Small intestine (tissue), 7 donors: ENCODE measurements at regions not wholly inside any gene's neighbourhood (a gene's known extent, or its start where the extent isn't known, plus 50 kb on each side); places are given as distances from the start of the nearest gene placed in this dataset.

Experiments
- DNase-seq, 2 donors: peaks; one replicate each; pipeline versions ENCODE4 v3.0.0 to v3.0.0-alpha.2; 2013
- FAIRE-seq: peaks from 2 replicates; lab custom pipeline; 2012; peaks lifted over from hg19 to GRCh38; lab: Jason Lieb, UNC
- H3K27ac ChIP-seq, 3 donors: one replicate each; pipeline ENCODE4 v1.5.1; 2013; ENCODE audit warnings: low read length in 2 of 3, mild to moderate bottlenecking in 2 of 3, control low read depth in 1 of 3, inconsistent platforms in 1 of 3, low read depth in 1 of 3, moderate library complexity in 1 of 3
- H3K27me3 ChIP-seq, 3 donors: one replicate each; pipeline ENCODE4 v1.6.1; 2013; ENCODE audit warnings: low read length in 3 of 3, inconsistent platforms in 1 of 3; ENCODE audit not compliant: control insufficient read depth in 3 of 3, insufficient read depth in 3 of 3
- H3K36me3 ChIP-seq, 3 donors: one replicate each; pipeline ENCODE4 v1.6.1; 2013; ENCODE audit warnings: low read length in 3 of 3, inconsistent platforms in 1 of 3, low read depth in 1 of 3, mild to moderate bottlenecking in 1 of 3, moderate library complexity in 1 of 3; ENCODE audit not compliant: control insufficient read depth in 3 of 3, insufficient read depth in 2 of 3
- H3K4me1 ChIP-seq, 3 donors: one replicate each; pipeline ENCODE4 v1.6.1; 2013; ENCODE audit warnings: low read length in 2 of 3, inconsistent platforms in 1 of 3, low read depth in 1 of 3, mild to moderate bottlenecking in 1 of 3, moderate library complexity in 1 of 3; ENCODE audit not compliant: control insufficient read depth in 3 of 3, insufficient read depth in 2 of 3
- H3K4me3 ChIP-seq, 3 donors: one replicate each; pipeline ENCODE4 v1.5.1; 2013; ENCODE audit warnings: low read length in 3 of 3, control low read depth in 1 of 3, inconsistent platforms in 1 of 3, low read depth in 1 of 3, mild to moderate bottlenecking in 1 of 3, moderate library complexity in 1 of 3
- H3K9me3 ChIP-seq, 2 donors: one replicate each; pipeline ENCODE4 v1.6.1; 2013; ENCODE audit warnings: low read depth in 1 of 2, low read length in 1 of 2; ENCODE audit not compliant: control insufficient read depth in 2 of 2, insufficient read depth in 1 of 2
- WGBS, 3 donors: extraction: QIAGEN DNeasy Blood & Tissue Kit; methylation state at CpG; one replicate each; pipeline ENCODE4 v1.1.7; 2013; 5-methylcytosine and 5-hydroxymethylcytosine counted together
- donor health status: healthy with polysubstance abuse.
- donor health status: control.
- donor health status: control.
- donor health status: Bipolar disorder and iron deficiency.
- donor health status: healthy.

DNA sequence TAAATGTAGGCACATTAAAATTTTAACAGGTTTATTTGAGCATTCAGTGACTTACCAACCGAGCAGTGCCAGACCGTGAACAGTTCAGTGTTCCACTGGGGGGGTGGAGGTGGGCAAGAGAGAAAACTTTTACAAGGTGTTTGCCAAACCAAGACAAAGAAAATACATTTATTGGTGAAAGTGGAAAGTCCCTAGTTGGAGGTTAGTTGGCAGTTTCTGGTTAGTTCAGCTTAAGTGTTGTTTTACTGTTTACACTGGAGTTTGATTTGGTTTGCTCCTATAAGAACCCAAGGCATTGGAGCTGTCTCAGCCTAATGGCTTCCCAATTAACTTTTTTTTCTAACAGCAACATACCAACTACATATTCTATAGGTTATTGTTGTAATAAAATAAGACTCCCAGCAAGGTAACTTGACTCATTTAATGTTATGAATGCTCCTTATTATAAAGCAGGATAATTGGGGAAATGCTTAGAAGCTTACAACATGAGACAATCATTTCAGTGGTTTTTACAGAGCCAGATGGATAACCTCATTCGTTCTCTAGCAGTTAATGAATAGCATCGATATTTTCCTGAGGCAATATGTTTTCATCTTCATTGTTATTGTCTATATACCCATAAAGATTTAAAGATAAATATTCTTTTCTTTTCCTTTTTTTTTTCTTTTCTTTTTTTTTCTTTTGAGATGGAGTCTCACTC is 115.8 kb downstream of the ETNK1 start:
- 81 to 86% (median 83%) methylated on average over 4 of the region's 4 CpGs for WGBS, 3 donors
- no peaks in the 10 kb centered on the region for H3K4me1 ChIP-seq
- FAIRE-seq: no peak

GRCh38 chr12:22743700-22744099 is 118.7 kb downstream of the ETNK1 start:
- Histone ChIP-seq H3K4me3 (no peak overlapping the region), H3K4me1 (no peaks in the 10 kb centered on the region), H3K27me3 (no peaks in the 10 kb centered on the region), H3K9me3 (no peaks in the 10 kb centered on the region), H3K27ac (no peak overlapping the region), H3K36me3 (no peaks in the 10 kb centered on the region)
- no peak for FAIRE-seq
- no peak for DNase-seq

More for the DNA sequence above, 115.8 kb downstream of the ETNK1 start:
- DNase-seq: no peak
- H3K9me3 ChIP-seq: no peaks in the 10 kb centered on the region
- no peak overlapping the region for H3K4me3 ChIP-seq
- no peak overlapping the region for H3K27ac ChIP-seq
- H3K27me3 ChIP-seq: no peaks in the 10 kb centered on the region
- no peaks in the 10 kb centered on the region for H3K36me3 ChIP-seq

DNA sequence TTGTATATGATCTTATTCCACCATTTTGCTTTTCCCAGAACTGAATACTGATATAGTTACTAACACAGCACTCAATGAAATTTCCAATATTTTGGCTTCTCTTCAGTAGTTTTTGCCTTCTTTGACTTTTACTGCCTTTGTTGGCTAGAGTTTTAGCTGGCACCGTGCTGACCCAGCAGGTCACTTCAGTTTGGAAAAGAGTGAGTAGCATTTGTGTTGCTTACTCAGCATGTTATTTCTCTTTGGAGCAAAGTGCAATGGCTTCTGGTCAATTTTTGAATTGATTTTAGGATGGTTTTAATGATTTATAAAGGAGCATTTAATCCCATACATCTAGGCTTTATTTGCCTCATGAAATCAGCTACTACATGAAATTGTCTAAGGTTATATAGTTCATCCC is 119.2 kb downstream of the ETNK1 start:
- Histone ChIP-seq H3K27me3 (no peaks in the 10 kb centered on the region), H3K4me3 (no peak overlapping the region), H3K9me3 (no peaks in the 10 kb centered on the region), H3K36me3 (no peaks in the 10 kb centered on the region), H3K27ac (no peak overlapping the region), H3K4me1 (no peaks in the 10 kb centered on the region)
- 62 to 72% (median 69%) methylated on average over 1 of the region's 1 CpG for WGBS, 3 donors
- no peak for DNase-seq
- FAIRE-seq: no peak

DNA sequence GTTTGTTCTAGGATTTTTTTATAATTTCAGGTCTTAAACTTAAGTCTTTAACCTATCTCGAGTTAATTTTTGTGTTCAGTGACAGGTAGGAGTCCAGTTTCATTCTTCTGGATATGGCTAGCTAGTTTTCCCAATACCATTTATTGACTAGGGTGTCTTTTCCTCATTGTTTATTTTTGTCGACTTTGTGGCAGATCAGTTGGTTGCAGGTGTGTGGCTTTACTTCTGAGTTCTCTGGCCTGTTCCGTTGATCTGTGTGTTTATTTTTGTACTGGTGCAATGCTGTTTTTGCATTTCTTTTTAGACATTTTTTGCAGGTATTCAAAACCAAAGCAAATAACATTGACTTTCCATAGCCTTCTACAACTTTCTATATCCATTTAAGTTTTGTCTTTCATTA is 121.7 kb downstream of the ETNK1 start:
- 45 to 66% (median 59%) methylated on average over 3 of the region's 3 CpGs for WGBS, 3 donors
- Histone ChIP-seq H3K27me3 (no peaks in the 10 kb centered on the region), H3K4me1 (no peaks in the 10 kb centered on the region), H3K36me3 (no peaks in the 10 kb centered on the region), H3K9me3 (no peaks in the 10 kb centered on the region), H3K4me3 (no peak overlapping the region), H3K27ac (no peak overlapping the region)
- FAIRE-seq (no peak), DNase-seq (no peak)

DNA sequence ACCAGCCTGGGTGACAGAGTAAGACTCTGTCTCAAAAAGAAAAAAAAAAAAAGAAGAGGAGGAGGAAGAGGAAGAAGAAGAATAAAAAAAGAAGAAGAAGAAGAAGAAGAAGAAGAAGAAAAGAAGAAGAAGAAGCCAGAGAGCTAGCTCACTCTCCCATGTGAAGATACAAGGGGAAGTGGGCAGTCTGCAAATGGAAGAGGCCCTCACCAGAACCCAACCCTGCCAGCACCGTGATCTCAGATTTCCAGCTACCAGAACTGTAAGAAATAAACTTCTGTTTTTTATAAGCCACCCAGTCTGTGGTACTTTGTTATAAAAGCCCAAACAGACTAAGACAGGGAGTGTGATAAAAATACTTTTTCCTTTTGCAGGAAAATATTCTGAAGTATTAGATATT is 130.7 kb downstream of the ETNK1 start:
- DNase-seq (no peak), FAIRE-seq (no peak)
- 61 to 83% (median 61%) methylated on average over 1 of the region's 1 CpG for WGBS, 3 donors
- H3K36me3 ChIP-seq: no peaks in the 10 kb centered on the region
- H3K27me3 ChIP-seq: no peaks in the 10 kb centered on the region
- H3K9me3 ChIP-seq: peaks cover 0 to 3% of the 10 kb centered on the region in 2 donors
- no peak overlapping the region for H3K27ac ChIP-seq
- no peak overlapping the region for H3K4me3 ChIP-seq
- no peaks in the 10 kb centered on the region for H3K4me1 ChIP-seq

DNA sequence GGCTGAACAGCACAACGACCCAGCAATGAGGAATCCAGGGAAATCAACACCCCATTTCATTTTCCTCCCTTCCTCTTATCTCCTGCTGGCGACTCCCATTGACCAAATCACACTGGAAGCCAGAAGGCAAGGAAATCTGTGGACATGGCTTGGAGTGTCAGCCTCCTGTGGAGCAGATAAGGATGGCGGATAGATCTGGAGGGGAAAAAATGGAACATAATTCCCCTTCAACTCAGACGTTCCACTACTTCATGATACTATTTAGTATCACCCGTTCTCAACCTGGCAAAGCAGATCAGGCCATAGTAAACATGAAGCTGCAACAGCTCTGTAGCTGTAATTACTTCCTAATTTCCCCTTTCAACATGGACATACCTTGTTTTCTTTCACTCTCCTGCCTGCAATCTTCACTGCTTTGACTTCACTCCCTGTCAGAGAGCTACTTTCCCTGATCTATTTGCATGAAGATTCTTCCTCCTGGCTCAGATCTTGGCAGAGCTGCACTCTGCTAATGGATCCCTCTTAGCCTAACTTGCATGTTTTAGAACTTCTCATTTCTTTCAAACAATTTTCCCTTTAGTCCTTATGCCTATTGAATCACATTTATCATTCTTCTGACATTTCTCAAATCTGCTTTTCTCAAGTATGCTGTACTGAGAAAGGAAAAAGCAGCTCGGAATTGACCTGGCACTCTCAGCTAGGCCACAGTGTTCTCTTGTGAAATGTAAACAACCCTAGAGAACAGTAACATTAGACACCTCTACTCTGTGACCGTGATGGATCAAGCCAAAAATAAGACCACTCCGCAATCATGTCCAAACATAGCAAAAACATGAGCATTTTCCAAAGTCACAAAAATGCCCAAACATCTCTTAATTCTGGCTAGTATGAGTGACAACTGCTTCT is 135.1 kb downstream of the ETNK1 start:
- FAIRE-seq: no peak

DNA sequence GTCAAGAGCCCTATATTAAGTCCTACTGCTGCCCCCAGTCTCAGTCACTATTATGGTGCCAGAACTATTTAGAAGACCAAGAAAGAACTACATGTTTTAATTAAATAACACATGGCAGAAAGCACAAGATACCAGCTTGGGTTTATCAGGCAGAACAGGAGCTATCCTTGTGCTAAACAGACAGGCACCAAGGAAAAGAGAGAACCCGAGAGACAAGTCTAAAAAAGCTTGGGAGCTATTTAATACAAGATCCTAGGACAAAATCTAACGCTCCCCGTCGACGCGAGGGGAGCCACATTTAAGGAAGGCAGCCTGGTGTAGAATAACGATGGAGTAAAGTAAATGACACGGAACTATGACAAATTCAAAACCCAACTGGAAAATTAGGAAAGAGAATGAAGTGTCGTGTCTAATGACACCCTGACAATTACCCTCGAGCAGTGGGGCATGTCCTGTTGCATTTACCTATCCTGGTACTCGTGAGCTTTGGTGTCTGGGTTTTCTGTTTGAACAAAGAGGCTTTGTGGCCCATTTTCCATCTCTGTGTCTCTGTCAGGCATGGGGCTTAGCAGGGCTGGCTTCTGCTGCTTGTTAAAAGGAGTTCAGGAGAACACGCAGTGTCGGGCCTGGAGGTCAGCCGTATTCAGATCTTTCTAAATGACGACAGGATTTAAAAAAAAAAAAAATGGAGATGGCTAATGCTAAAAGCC is 140.6 kb downstream of the ETNK1 start:
- Histone ChIP-seq H3K4me1 (no peaks in the 10 kb centered on the region), H3K27ac (no peak overlapping the region), H3K27me3 (no peaks in the 10 kb centered on the region), H3K9me3 (no peaks in the 10 kb centered on the region), H3K4me3 (no peak overlapping the region), H3K36me3 (no peaks in the 10 kb centered on the region)
- DNase-seq: no peak
- WGBS, 3 donors: 81 to 83% (median 82%) methylated on average over 15 of the region's 15 CpGs
- FAIRE-seq: no peak

More for the DNA sequence above, 135.1 kb downstream of the ETNK1 start:
- Histone ChIP-seq H3K27me3 (no peaks in the 10 kb centered on the region), H3K36me3 (no peaks in the 10 kb centered on the region), H3K9me3 (peaks cover 0 to 3% of the 10 kb centered on the region in 2 donors), H3K27ac (no peak overlapping the region), H3K4me3 (no peak overlapping the region), H3K4me1 (no peaks in the 10 kb centered on the region)
- no peak for DNase-seq
- 62 to 70% (median 63%) methylated on average over 8 of the region's 8 CpGs for WGBS, 3 donors

DNA sequence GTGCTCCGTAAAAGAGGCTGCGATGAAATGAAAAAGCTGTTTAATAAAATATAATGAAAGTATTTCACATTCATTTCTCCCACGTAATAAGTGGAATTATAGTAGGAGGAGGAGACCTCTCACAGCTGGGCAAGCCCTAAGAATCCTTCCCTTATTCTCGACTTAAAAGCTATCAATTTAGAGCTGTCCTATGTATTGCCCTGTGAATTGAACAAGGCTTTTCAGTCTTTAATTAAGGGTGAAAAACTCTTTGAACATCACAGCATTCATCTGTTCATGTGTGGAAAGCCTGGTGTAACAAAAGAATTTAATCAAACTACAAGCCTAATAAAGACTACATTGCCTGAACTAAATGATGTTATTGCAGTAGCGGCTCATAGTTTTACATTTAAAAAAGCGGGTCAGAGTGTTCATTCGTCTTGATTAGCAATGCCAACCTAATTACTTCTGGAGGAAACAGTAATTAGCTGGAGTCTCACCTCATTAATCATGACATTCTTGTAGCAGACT is 142.0 kb downstream of the ETNK1 start:
- H3K4me3 ChIP-seq: no peak overlapping the region
- no peaks in the 10 kb centered on the region for H3K36me3 ChIP-seq
- H3K9me3 ChIP-seq: no peaks in the 10 kb centered on the region
- no peaks in the 10 kb centered on the region for H3K27me3 ChIP-seq
- no peak overlapping the region for H3K27ac ChIP-seq
- FAIRE-seq: no peak
- no peaks in the 10 kb centered on the region for H3K4me1 ChIP-seq
- WGBS, 3 donors: 71 to 80% (median 76%) methylated on average over 7 of the region's 7 CpGs
- no peak for DNase-seq
